SK-N-MC (cell line): ENCODE measurements at regions not wholly inside any gene's neighbourhood (a gene's known extent, or its start where the extent isn't known, plus 50 kb on each side); places are given as distances from the start of the nearest gene placed in this dataset.

ENCODE experiments used
- DNase-seq: peaks from one replicate; pipeline ENCODE4 v3.0.0-alpha.2; 2011; ENCODE audit warnings: low read depth, low spot score
- H3K27ac ChIP-seq: fragments of 200-600 bp; sonication (generic); 2 replicates; pipeline ENCODE4 v1.5.1; 2016; ENCODE audit warnings: mixed run types
- H3K36me3 ChIP-seq: fragments of 200-600 bp; sonication (generic); 2 replicates; pipeline ENCODE4 v1.6.1; 2017; ENCODE audit warnings: antibody characterized with exemption, low read length, mixed read lengths; ENCODE audit not compliant: insufficient read depth
- H3K4me3 ChIP-seq: fragments of 200-600 bp; sonication (generic); 2 replicates; pipeline ENCODE4 v1.5.1; 2016
- H3K9ac ChIP-seq: fragments of 200-600 bp; sonication (generic); 2 replicates; pipeline ENCODE4 v1.8.0; 2017; ENCODE audit warnings: mixed run types, mixed read lengths; ENCODE audit not compliant: insufficient read length
- H3K9me3 ChIP-seq: fragments of 200-600 bp; sonication (generic); 2 replicates; pipeline ENCODE4 v1.6.1; 2017; ENCODE audit warnings: low read depth, mild to moderate bottlenecking, antibody characterized with exemption, low read length, moderate library complexity, mixed read lengths
- EZH2 ChIP-seq: fragments of 200-600 bp; sonication (generic); IDR thresholded peaks from one replicate; pipeline ENCODE4 v1.6.1; 2017; ENCODE audit warnings: antibody characterized with exemption
- FOXP2 ChIP-seq: optimal IDR thresholded peaks from 2 replicates; pipeline ENCODE3; 2011; ENCODE audit warnings: mild to moderate bottlenecking, moderate library complexity; ENCODE audit not compliant: insufficient read depth; ENCODE audit errors: extremely low read length, control extremely low read depth
- POLR2AphosphoS5 ChIP-seq: IDR thresholded peaks from 2 replicates; pipeline ENCODE4 v1.6.1; 2012; ENCODE audit warnings: mild to moderate bottlenecking, low read depth, low read length, borderline replicate concordance

DNA sequence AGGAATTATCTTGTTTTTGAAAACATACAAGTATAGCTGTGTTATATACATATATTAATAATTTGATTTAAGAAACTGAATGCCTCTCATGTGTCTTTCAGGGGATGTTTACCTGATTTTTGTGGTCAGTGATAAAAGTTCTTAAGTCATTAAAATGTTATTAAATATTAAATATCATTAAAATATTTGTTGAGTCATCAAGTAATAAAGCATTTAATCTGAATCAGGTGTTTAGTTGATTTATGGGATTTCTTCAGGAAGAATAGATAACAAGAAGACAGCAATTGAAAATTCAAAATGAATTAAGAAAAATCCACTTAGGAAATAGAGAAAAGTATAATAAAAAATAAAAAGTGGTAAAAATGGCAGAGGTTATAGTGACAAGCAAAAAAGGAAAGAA lies 361.9 kb upstream of the EYS start:
- TF ChIP-seq FOXP2, result no peak
- no peak for TF ChIP-seq POLR2AphosphoS5
- H3K9ac ChIP-seq, result no peak overlapping the region
- H3K9me3 ChIP-seq, result no peaks in the 10 kb centered on the region
- H3K4me3 ChIP-seq, result no peak overlapping the region
- H3K27ac ChIP-seq, result no peak overlapping the region
- H3K36me3 ChIP-seq, result no peaks in the 10 kb centered on the region
- DNase-seq, result no peak

DNA sequence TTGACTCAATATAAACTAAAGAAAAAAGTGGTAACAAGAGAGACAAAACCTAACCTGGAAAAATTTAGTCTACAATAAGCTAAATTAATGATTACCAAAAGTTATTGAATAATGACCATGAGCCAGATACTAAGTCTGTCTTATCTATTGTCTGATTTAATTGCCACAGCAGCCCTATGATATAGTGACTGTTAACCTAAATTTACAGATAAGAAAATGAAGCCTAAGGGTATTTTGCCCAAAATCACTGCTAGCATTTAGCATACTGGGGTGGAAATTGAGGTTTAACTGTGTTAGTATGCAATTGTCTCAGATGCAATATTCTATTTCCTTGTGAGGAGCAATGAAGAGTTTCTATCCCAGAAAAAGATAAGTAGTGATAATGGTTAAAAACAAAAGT lies 361.0 kb upstream of the EYS start:
- TF ChIP-seq EZH2 (no peak), FOXP2 (no peak), POLR2AphosphoS5 (no peak)
- DNase-seq, result no peak
- no peaks in the 10 kb centered on the region for H3K9me3 ChIP-seq
- no peak overlapping the region for H3K27ac ChIP-seq
- H3K9ac ChIP-seq, result no peak overlapping the region
- no peaks in the 10 kb centered on the region for H3K36me3 ChIP-seq
- no peak overlapping the region for H3K4me3 ChIP-seq

DNA sequence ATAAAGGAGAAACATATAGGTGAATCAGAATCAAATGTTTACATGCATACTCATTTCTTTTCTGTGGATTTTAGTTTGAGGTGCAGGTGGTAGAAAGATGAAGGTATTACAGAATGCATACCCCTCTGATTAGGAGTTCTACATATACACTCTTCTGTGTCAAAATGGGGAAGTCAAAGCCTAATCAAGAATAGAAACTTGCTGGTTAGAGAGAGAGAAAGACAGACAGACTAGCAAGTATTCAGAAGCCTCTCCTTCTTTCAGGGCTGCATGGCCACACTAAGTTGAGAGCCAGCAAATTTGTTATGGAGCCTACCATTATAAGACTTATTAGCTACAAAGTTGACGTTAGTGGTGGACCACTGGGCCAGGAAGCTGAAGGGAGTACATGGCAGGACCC lies 358.3 kb upstream of the EYS start:
- Histone ChIP-seq H3K9me3 (no peaks in the 10 kb centered on the region), H3K36me3 (no peaks in the 10 kb centered on the region), H3K27ac (no peak overlapping the region), H3K9ac (no peak overlapping the region), H3K4me3 (no peak overlapping the region)
- no peak for DNase-seq
- TF ChIP-seq POLR2AphosphoS5, result no peak
- TF ChIP-seq EZH2, result no peak
- TF ChIP-seq FOXP2, result no peak

DNA sequence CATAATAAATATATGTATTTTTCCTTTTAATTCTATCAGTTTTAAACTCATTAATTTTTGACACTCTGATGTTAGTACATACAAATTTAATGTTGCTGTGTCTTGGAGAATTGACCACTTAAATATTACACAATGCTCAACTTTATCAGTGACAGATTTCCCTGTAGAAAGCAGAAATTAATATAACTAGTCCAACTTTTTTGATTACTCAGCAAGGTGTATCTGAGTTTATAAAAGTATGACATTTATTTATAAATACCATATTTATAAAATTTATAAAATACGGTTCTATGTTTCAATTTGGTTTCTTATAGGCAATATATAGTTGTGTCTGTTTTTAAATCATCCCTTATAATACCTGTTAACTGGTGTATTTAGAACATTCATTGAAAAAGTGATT lies 350.0 kb upstream of the EYS start:
- TF ChIP-seq POLR2AphosphoS5 (no peak), EZH2 (no peak), FOXP2 (no peak)
- Histone ChIP-seq H3K9ac (no peak overlapping the region), H3K36me3 (no peaks in the 10 kb centered on the region)

DNA sequence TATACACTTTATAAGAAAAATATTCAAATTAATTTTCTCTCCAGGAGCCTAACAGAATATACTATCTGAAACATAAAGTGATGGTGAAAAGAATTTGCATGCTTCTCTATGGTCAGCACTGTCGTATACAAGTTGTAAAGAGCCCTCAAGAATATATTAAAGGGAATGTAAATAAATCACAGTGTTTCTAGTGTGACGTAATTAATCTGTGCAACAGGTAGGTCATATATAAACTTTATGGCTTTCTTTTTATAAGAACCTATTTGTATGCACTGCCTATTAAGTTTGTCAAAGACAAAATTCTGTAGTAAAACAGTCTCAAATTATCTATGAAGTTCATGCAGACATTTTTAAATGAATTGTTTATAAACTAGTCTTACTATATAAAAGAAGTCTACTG lies 347.9 kb upstream of the EYS start:
- Histone ChIP-seq H3K9me3 (no peaks in the 10 kb centered on the region), H3K36me3 (no peaks in the 10 kb centered on the region), H3K9ac (no peak overlapping the region), H3K4me3 (no peak overlapping the region), H3K27ac (no peak overlapping the region)
- no peak for TF ChIP-seq FOXP2
- no peak for TF ChIP-seq EZH2
- no peak for TF ChIP-seq POLR2AphosphoS5
- DNase-seq, result no peak

More for the DNA sequence above, 350.0 kb upstream of the EYS start:
- H3K4me3 ChIP-seq, result no peak overlapping the region
- H3K9me3 ChIP-seq, result no peaks in the 10 kb centered on the region
- no peak overlapping the region for H3K27ac ChIP-seq
- DNase-seq, result no peak

DNA sequence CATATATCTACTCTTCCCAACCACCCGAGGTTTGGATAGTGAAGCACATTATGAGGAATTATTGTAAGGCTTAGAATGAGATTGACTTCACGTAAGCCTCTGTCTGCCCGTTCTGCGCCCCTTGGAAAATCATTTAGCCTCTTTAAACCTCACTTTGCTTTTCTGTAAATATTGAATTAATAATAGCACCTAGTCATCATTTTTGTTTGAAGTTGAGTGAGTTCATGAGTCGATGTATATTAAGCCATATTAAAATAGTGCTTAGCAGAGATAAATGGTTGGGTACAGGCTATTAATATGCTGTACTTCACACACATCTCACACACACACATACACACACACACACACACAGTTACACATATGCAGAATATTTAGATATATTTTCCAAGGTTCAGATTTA lies 344.8 kb upstream of the EYS start:
- no peak overlapping the region for H3K4me3 ChIP-seq

DNA sequence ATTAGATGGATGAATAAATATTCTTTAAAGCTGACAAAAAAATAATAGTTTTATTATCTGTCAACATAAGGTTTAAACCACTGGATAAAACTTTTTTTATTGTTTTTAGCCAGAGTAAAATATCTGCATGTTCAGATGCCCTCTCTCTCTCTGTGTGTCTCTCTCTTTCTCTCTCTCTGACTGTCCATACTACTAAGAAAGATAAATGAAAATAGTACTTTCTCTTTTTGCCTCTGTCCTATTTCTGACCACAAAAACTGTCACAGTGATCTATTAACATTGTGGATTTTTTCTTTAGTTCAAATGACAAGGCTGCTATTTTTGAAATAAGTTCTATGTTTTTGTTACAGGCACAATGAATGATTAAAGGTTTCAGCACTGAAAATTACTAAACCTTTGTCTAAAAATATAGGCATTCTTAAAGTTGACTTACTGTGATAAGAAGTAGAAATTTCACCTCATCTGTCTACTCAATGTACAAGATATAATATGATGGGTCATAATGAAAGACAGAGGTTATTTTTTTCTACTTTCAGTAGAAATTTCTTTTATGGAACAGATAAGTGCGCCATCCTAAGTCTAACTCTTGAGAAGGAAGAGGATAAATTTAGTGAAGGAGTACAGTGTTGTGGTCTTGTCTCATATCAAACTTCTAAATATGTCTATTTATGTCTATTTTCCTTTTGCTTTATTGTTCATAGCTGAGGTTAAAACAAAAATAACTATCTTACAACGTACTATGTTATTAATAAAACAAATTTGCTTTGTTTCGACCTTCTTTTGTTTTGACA lies 341.9 kb upstream of the EYS start:
- Histone ChIP-seq H3K27ac (no peak overlapping the region), H3K36me3 (no peaks in the 10 kb centered on the region), H3K9me3 (no peaks in the 10 kb centered on the region), H3K9ac (no peak overlapping the region), H3K4me3 (no peak overlapping the region)
- TF ChIP-seq EZH2 (no peak), POLR2AphosphoS5 (no peak), FOXP2 (no peak)
- DNase-seq, result no peak

More for the DNA sequence above, 344.8 kb upstream of the EYS start:
- TF ChIP-seq EZH2, result no peak
- no peak for TF ChIP-seq FOXP2
- no peak for TF ChIP-seq POLR2AphosphoS5
- DNase-seq, result no peak
- no peaks in the 10 kb centered on the region for H3K9me3 ChIP-seq
- H3K36me3 ChIP-seq, result no peaks in the 10 kb centered on the region
- H3K27ac ChIP-seq, result no peak overlapping the region
- no peak overlapping the region for H3K9ac ChIP-seq

DNA sequence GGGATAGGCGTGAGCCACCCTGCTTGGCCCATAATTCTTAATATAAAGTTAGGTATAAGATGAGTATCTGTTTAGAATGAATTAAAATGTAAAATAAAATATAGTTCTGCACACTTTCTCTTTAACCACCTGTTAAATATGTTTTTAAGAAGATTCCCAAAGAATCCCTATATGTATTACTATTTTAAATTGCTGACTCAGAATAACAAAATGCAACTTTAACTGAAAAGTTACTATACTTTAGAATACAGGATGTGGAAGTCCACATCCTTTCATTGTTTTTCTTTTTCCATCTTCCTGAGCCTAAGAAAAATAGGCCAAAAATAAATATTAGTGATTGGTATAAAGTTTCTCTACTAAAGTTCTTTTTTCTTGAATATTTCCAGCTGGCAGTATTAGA lies 325.6 kb upstream of the EYS start:
- no peak for DNase-seq
- Histone ChIP-seq H3K9ac (no peak overlapping the region), H3K4me3 (no peak overlapping the region), H3K9me3 (no peaks in the 10 kb centered on the region), H3K27ac (no peak overlapping the region), H3K36me3 (no peaks in the 10 kb centered on the region)
- TF ChIP-seq POLR2AphosphoS5, result no peak
- no peak for TF ChIP-seq EZH2
- TF ChIP-seq FOXP2, result no peak

DNA sequence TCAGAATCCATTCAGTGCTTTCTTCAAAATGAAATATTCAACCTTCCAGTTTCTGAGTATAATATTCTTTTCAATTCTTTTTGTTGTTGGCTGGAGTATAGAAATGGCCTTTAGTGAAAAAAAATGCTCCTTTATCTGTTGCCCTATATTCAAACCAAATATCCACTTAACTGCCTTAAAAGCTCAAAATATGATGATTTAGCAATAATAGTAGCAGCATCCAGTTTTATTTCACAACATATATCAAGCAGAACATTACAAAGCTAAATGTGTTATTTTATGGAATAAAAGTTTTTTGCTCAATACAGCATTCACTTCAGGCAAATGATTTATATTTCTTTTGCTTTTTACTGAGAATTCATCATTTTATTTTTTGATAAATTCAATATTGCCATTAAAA lies 322.4 kb upstream of the EYS start:
- H3K27ac ChIP-seq, result no peak overlapping the region
- TF ChIP-seq POLR2AphosphoS5 (no peak), FOXP2 (no peak), EZH2 (no peak)
- H3K9ac ChIP-seq, result no peak overlapping the region
- no peaks in the 10 kb centered on the region for H3K36me3 ChIP-seq
- DNase-seq, result no peak
- no peak overlapping the region for H3K4me3 ChIP-seq
- H3K9me3 ChIP-seq, result no peaks in the 10 kb centered on the region
